Heart right ventricle (tissue), 16 donors: ENCODE measurements at regions not wholly inside any gene's neighbourhood (a gene's known extent, or its start where the extent isn't known, plus 50 kb on each side); places are given as distances from the start of the nearest gene placed in this dataset.

ENCODE experiments used
- ATAC-seq, 8 donors: fragments of 200-7000 bp; cut with Tn5 transposase; one replicate each; pipeline ENCODE4 v1.9.1; 2020; ENCODE audit warnings: mild to moderate bottlenecking in 8 of 8, moderate library complexity in 8 of 8, moderate number of reproducible peaks in 1 of 8
- DNase-seq, 2 donors: peaks; one replicate each; pipeline ENCODE4 v3.0.0-alpha.2; 2020
- H3K27ac ChIP-seq, 10 donors: fragments of 200-600 bp; sonication (generic) in 2 of 10; one replicate each; pipeline versions ENCODE4 v1.5.0 to v1.8.0; 2020 to 2022; ENCODE audit warnings: mild to moderate bottlenecking in 3 of 10
- H3K27me3 ChIP-seq, 7 donors: fragments of 200-600 bp; one replicate each; pipeline ENCODE4 v1.8.0; 2021 to 2022; ENCODE audit warnings: mild to moderate bottlenecking in 2 of 7
- H3K36me3 ChIP-seq, 9 donors: fragments of 200-600 bp; sonication (generic) in 1 of 9; one replicate each; pipeline versions ENCODE4 v1.5.0 to v1.8.0; 2020 to 2022; ENCODE audit warnings: mild to moderate bottlenecking in 2 of 9
- H3K4me1 ChIP-seq, 9 donors: fragments of 200-600 bp; sonication (generic) in 1 of 9; one replicate each; pipeline versions ENCODE4 v1.5.0 to v1.8.0; 2020 to 2022; ENCODE audit warnings: mild to moderate bottlenecking in 4 of 9
- H3K4me3 ChIP-seq, 10 donors: fragments of 200-600 bp; sonication (generic) in 2 of 10; one replicate each; pipeline versions ENCODE4 v1.5.0 to v1.8.0; 2020 to 2022; ENCODE audit warnings: mild to moderate bottlenecking in 7 of 10, moderate library complexity in 2 of 10
- H3K9me3 ChIP-seq, 11 donors: fragments of 200-600 bp in 10 of 11; sonication (generic) in 2 of 11; one replicate each; pipeline versions ENCODE4 v1.5.0 to v1.8.0; 2013 to 2022; ENCODE audit warnings: mild to moderate bottlenecking in 2 of 11, control low read depth in 1 of 11, moderate library complexity in 1 of 11
- WGBS, 2 donors: extraction: QIAGEN DNeasy Blood & Tissue Kit; methylation state at CpG; one replicate each; pipeline ENCODE4 v1.1.7; 2013; ENCODE audit warnings: inconsistent platforms in 1 of 2; 5-methylcytosine and 5-hydroxymethylcytosine counted together
- intact Hi-C, 10 donors: fragments of 100-400 bp; cut with DNase I; formaldehyde crosslinking; loops; one replicate each; pipeline versions ENCODE4 v1.11.1 to v1.14.2; 2022
- TF ChIP-seq, protein P1 (sequence below), 9 donors: fragments of 200-600 bp; sonication (generic) in 2 of 9; IDR thresholded peaks; one replicate each; pipeline versions ENCODE4 v1.5.0 to v1.8.0; 2021 to 2022; ENCODE audit warnings: antibody characterized with exemption in 9 of 9, mild to moderate bottlenecking in 5 of 9, moderate library complexity in 1 of 9
- donor health status: Arrhythmogenic right ventricular cardiomyopathy.
- donor health status: ischemic (EF 13 %, LVEDD 7.1; RV severe dilation, severe dysfunction).
- donor health status: healthy with polysubstance abuse.
- donor health status: DM: no; HTN: yes; CAD: no.
- donor health status: DM: no; HTN: no; CAD: no.
- donor health status: ischemic (EF 25% LVEDD 6.9; RV normal size, moderate dysfunction).
- donor health status: ischemic (EF 25% LVEDD 5.7; RV mildly dilated, moderate dysfunction).
- donor health status: healthy.
- donor health status: DM: yes; HTN: yes; CAD: no.
- donor health status: Ischemic cardiomyopathy.
- donor health status: ischemic (EF 35%, LVEDD 5.7; RV mildly dilated, moderate dysfunction).
- donor health status: nonischemic (EF 11% LVEDD 7.7; RV severe dilation, severe dysfunction).
- donor health status: DM: yes; HTN: yes; CAD: no.
- donor health status: PGD.
- donor health status: ischemic (EF 29% LVEDD 5.4; RV normal size, mild dysfunction).
- donor health status: nonischemic (EF 23%, LVEDD 6.1; RV moderate dilation, normal function).

GRCh38 chr2:54059986-54060385 is 55.4 kb upstream of the ACYP2 start:
- DNase-seq (no peak), ATAC-seq (no peak)
- WGBS, 2 donors: 76 to 87% methylated on average over 1 of the region's 1 CpG
- Histone ChIP-seq H3K27me3 (no peaks in the 10 kb centered on the region), H3K27ac (no peak overlapping the region), H3K36me3 (peaks cover 0 to 2% (median 0%) of the 10 kb centered on the region in 9 donors), H3K4me3 (no peak overlapping the region), H3K4me1 (peaks cover 0 to 6% (median 0%) of the 10 kb centered on the region in 9 donors), H3K9me3 (peaks cover 0 to 13% (median 0%) of the 10 kb centered on the region in 11 donors)
- TF ChIP-seq, protein P1, sequence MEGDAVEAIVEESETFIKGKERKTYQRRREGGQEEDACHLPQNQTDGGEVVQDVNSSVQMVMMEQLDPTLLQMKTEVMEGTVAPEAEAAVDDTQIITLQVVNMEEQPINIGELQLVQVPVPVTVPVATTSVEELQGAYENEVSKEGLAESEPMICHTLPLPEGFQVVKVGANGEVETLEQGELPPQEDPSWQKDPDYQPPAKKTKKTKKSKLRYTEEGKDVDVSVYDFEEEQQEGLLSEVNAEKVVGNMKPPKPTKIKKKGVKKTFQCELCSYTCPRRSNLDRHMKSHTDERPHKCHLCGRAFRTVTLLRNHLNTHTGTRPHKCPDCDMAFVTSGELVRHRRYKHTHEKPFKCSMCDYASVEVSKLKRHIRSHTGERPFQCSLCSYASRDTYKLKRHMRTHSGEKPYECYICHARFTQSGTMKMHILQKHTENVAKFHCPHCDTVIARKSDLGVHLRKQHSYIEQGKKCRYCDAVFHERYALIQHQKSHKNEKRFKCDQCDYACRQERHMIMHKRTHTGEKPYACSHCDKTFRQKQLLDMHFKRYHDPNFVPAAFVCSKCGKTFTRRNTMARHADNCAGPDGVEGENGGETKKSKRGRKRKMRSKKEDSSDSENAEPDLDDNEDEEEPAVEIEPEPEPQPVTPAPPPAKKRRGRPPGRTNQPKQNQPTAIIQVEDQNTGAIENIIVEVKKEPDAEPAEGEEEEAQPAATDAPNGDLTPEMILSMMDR (IDR thresholded peaks at IDR 0.05): no peak
- intact Hi-C loops: no loop called here

- no peak overlapping the region for H3K27ac ChIP-seq
- H3K27me3 ChIP-seq: no peaks in the 10 kb centered on the region
- 98% methylated on average over 3 of the region's 3 CpGs for WGBS, 2 donors
- DNase-seq: no peak
- H3K4me3 ChIP-seq: no peak overlapping the region
- TF ChIP-seq, protein P1 (IDR thresholded peaks at IDR 0.05): no peak
- peaks cover 0 to 6% (median 0%) of the 10 kb centered on the region in 9 donors for H3K36me3 ChIP-seq
- H3K4me1 ChIP-seq: peaks cover 0 to 6% (median 0%) of the 10 kb centered on the region in 9 donors
- peaks cover 0 to 13% (median 0%) of the 10 kb centered on the region in 11 donors for H3K9me3 ChIP-seq
- ATAC-seq: no peak
- intact Hi-C loops: no loop called here
Observed at GRCh38 chr2:54059504-54059903, 55.9 kb upstream of the ACYP2 start.

GRCh38 chr2:54058449-54058848 is 57.0 kb upstream of the ACYP2 start:
- no peaks in the 10 kb centered on the region for H3K27me3 ChIP-seq
- 92 to 97% methylated on average over 1 of the region's 1 CpG for WGBS, 2 donors
- H3K4me3 ChIP-seq: no peak overlapping the region
- H3K4me1 ChIP-seq: peaks cover 0 to 9% (median 0%) of the 10 kb centered on the region in 9 donors
- peaks cover 0 to 13% (median 0%) of the 10 kb centered on the region in 11 donors for H3K9me3 ChIP-seq
- no peak overlapping the region for H3K27ac ChIP-seq
- peaks cover 0 to 9% (median 0%) of the 10 kb centered on the region in 9 donors for H3K36me3 ChIP-seq
- TF ChIP-seq, protein P1 (IDR thresholded peaks at IDR 0.05): no peak
- ATAC-seq: no peak
- intact Hi-C loops: no loop called here
- DNase-seq: no peak

DNA sequence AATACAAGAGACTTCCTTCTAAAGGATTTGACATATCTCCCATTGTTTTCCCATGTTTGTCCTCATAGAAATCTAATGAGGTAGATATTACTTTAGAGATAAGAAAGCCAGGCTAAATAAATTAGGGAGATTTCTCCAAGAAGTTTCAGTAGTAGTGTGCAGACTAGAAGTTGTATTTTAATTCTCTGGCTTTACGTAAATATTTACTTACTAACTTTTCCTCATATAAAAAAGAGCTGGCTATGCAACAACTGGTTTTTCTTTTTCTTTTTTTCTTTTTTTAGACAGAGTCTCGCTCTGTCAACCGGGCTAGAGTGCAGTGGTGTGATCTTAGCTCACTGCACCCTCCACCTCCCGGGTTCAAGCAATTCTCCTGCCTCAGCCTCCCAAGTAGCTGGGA is 60.6 kb upstream of the ACYP2 start:
- no peak overlapping the region for H3K4me3 ChIP-seq
- ATAC-seq: no peak
- no peak for DNase-seq
- H3K36me3 ChIP-seq: peaks cover 0 to 37% (median 8%) of the 10 kb centered on the region in 9 donors
- peaks cover 0 to 6% (median 0%) of the 10 kb centered on the region in 9 donors for H3K4me1 ChIP-seq
- WGBS, 2 donors: 92 to 94% methylated on average over 4 of the region's 4 CpGs
- peak overlapping the region in 1 of 10 donors; percentile 69 for H3K27ac ChIP-seq
- TF ChIP-seq, protein P1 (IDR thresholded peaks at IDR 0.05): no peak
- intact Hi-C loops: no loop called here
- H3K27me3 ChIP-seq: no peaks in the 10 kb centered on the region
- peaks cover 0 to 13% (median 0%) of the 10 kb centered on the region in 11 donors for H3K9me3 ChIP-seq
